ENCODE measurements at regions not wholly inside any gene's neighbourhood (a gene's known extent, or its start where the extent isn't known, plus 50 kb on each side); places are given as distances from the start of the nearest gene placed in this dataset.

- TF ChIP-seq CTCF (IDR thresholded peaks at IDR 0.05; ENCODE audit: unreplicated experiment in 3 of 3) = peak in 1 of 3 experiments; percentile 23
- Mint-ChIP-seq H3K36me3 (ENCODE audit: low read depth) (no peaks in the 10 kb centered on the region), H3K27me3 (ENCODE audit: low read depth) (no peaks in the 10 kb centered on the region), H3K27ac (no peak overlapping the region), H3K4me3 (no peak overlapping the region), H3K9me3 (peaks cover 3% of the 10 kb centered on the region), H3K4me1 (peaks cover 32% of the 10 kb centered on the region)
Observed at GRCh38 chr2:8000870-8001269, 681.0 kb upstream of the ID2 start.

- Mint-ChIP-seq H3K4me1 (peaks cover 25% of the 10 kb centered on the region), H3K4me3 (peak overlapping the region in 1 of 3 experiments; percentile 6), H3K27ac (peak overlapping the region in 2 of 3 experiments; percentile 61 to 80), H3K9me3 (peaks cover 5% of the 10 kb centered on the region), H3K27me3 (ENCODE audit: low read depth) (no peaks in the 10 kb centered on the region), H3K36me3 (ENCODE audit: low read depth) (no peaks in the 10 kb centered on the region)
- no peak for TF ChIP-seq CTCF (IDR thresholded peaks at IDR 0.05; ENCODE audit: unreplicated experiment in 3 of 3)
Observed at GRCh38 chr2:8002765-8003393, 679.0 kb upstream of the ID2 start.

GRCh38 chr2:8003462-8004075 is 678.3 kb upstream of the ID2 start:
- no peaks in the 10 kb centered on the region for H3K36me3 Mint-ChIP-seq (ENCODE audit: low read depth)
- peaks cover 25% of the 10 kb centered on the region for H3K4me1 Mint-ChIP-seq
- H3K9me3 Mint-ChIP-seq = peaks cover 5% of the 10 kb centered on the region
- H3K27ac Mint-ChIP-seq = peak overlapping the region; percentile 59 to 80 (median 61)
- peak overlapping the region in 2 of 3 experiments; percentile 6 for H3K4me3 Mint-ChIP-seq
- TF ChIP-seq CTCF (IDR thresholded peaks at IDR 0.05; ENCODE audit: unreplicated experiment in 3 of 3) = no peak
- no peaks in the 10 kb centered on the region for H3K27me3 Mint-ChIP-seq (ENCODE audit: low read depth)

GRCh38 chr2:8004250-8004681 is 677.6 kb upstream of the ID2 start:
- Mint-ChIP-seq H3K36me3 (ENCODE audit: low read depth) (no peaks in the 10 kb centered on the region), H3K4me3 (peak overlapping the region in 1 of 3 experiments; percentile 12), H3K27me3 (ENCODE audit: low read depth) (no peaks in the 10 kb centered on the region), H3K9me3 (peaks cover 5% of the 10 kb centered on the region), H3K4me1 (peaks cover 25% of the 10 kb centered on the region), H3K27ac (peak overlapping the region; percentile 59 to 80 (median 61))
- no peak for TF ChIP-seq CTCF (IDR thresholded peaks at IDR 0.05; ENCODE audit: unreplicated experiment in 3 of 3)

- no peaks in the 10 kb centered on the region for H3K27me3 Mint-ChIP-seq (ENCODE audit: low read depth)
Observed at GRCh38 chr2:8006181-8006580, 675.7 kb upstream of the ID2 start.

More at GRCh38 chr2:8006181-8006580, 675.7 kb upstream of the ID2 start:
- Mint-ChIP-seq H3K4me1 (peaks cover 30% of the 10 kb centered on the region), H3K9me3 (peaks cover 5% of the 10 kb centered on the region), H3K27ac (no peak overlapping the region), H3K4me3 (no peak overlapping the region), H3K36me3 (ENCODE audit: low read depth) (no peaks in the 10 kb centered on the region)
- no peak for TF ChIP-seq CTCF (IDR thresholded peaks at IDR 0.05; ENCODE audit: unreplicated experiment in 3 of 3)

Data from nephron (organoid).